CD4-positive, alpha-beta T cell treated with Interferon alpha-2 for 1 hour (primary cell): ENCODE measurements at regions not wholly inside any gene's neighbourhood (a gene's known extent, or its start where the extent isn't known, plus 50 kb on each side); places are given as distances from the start of the nearest gene placed in this dataset.

Source experiments
- DNase-seq, 2 donors: peaks; one replicate each; pipeline ENCODE4 v3.0.0-alpha.2; 2020 to 2022

DNA sequence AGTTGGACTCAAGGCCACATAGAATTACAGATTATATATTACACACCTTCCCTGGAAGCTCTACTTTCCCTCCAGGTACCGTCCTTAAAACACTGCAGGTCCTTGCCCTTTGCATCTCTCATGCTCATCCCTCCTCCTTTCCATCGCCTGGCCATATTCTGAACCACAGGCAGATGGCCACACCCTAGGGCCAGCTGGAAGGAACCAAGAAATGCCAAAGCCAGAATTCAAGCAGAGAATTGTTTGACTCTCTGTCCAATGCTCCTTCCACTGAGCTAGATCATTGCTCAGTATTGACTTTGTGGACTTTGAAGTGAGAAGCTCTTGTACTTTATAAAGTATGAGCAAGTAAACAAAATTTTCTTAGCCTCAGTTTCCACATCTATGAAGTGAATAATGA, 170.3 kb upstream of the SLC24A5 start:
- DNase-seq: no peak

DNA sequence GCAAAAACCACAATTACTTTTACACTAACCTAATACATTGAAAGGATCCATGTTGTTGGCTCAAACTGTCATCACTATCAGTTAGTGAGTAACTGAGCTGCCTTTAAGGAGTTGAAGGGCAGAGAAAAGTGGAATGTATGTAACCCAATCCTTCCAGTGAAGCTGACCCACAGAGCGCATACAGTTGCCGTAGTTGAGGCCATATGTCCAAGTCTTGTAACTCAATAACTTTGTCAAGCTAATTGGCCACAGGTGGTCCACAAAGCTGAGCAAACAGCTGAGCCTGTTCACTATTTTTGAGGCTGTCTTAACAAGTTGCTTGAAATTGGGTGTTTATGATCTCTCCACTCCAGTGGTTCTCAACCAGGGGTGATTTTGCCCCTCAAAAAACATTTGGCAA, 169.0 kb upstream of the SLC24A5 start:
- DNase-seq: no peak

DNA sequence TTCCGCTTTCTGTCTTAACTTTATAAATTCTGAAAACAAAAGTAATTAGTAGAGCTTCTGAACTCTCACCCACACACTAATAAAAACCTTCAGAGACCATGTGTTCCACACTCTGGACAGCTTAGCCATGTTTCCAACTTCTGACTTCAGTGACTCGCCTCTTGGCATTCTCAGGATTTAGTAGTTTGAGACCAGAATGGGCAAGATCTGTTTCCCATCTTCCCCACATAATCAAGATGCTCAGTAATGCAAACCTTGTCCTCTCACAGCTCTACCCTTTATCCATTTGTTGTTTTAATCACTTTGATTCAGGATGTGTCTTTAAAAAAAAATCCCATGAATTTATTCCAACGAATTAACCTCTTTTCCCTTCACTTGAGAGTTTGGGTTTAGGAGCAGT, 166.6 kb upstream of the SLC24A5 start:
- no peak for DNase-seq

DNA sequence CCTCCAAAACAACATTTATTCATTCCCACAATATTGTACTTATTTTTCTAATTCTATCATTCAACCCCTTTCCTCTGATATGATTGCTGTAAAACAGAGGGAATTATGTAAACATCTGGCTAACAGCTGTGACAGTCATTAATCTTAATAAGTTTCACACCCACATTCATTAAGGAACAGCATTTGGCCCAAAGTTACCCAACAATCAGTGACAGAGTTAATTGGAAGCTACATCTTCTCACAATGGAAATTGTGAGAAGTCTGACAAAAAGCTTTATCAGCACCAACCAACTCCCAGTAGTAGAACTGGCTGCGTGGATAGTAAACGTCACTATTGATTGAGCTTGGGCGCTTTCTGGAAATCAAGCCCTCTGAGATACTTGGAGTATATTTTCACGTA, 165.8 kb upstream of the SLC24A5 start:
- DNase-seq: no peak

DNA sequence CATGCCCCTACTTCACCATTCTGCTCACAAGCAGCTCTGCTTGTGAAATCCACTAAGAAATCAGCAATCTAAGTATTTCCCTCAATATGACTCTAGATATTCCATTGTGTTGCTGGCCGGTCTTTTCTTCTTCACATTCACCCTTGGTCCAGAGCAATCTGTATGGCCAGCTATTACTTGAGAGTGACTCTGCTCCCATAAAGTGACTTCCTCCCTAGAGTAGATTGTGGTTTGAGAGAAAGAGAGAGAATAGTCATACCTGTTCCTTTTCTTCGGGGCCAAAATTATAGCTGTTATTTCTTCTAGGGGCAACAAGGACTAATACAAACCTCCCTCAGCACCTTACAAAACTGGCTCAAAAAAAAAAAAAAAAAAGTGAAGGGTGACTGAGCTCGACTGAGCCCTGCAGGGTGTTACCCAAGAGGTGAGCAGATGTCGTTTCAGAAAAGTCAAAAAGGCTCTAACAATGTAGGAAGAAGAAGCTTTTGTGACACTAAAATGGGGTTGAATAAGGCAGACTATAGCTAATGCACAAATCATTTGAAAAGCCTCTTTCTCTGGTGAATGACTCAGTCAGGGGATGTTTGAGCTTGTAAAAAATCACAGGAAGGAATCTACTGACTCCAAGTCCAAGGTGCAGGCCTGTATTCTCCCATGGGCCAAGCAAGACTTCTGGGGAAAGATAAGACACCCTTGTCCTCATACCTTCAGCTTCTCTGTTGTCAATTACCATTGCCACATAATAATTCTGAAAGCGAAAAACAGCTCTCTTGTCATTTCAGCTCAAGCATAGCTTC, 161.0 kb upstream of the SLC24A5 start:
- no peak for DNase-seq

DNA sequence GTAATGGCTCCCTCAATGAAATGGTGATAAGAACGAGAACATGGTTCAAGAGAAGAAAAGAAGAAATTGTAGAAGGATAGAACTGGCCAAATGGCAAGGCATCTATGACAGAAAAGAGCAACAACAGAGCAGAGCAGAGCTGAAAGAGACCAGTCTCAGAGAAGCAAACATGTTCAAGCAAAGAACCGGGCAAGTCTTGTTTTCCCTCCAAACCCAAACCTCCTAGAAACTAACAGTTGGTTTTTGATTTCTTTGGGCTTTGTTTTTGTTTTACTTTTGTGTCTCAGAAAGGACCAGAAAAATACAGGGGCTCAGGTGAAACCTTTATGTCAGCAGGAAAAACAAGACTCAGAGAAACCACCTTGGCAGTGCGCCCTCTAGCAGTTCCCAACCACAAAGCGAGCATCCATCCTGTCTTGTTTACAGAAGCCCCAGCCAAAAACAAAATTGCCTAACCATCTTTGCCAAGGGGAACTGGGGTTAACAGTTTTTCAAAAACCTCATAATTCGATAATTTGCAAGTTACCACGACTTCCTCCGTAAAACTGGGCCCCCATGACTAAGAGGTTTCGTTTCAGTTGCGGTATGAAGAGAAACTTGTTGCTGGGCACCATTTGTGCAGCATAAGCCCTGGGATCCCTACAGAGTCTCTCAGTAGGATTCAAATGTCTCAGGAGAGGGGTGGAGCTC, 159.2 kb upstream of the SLC24A5 start:
- DNase-seq: peak; percentile 10 to 17

DNA sequence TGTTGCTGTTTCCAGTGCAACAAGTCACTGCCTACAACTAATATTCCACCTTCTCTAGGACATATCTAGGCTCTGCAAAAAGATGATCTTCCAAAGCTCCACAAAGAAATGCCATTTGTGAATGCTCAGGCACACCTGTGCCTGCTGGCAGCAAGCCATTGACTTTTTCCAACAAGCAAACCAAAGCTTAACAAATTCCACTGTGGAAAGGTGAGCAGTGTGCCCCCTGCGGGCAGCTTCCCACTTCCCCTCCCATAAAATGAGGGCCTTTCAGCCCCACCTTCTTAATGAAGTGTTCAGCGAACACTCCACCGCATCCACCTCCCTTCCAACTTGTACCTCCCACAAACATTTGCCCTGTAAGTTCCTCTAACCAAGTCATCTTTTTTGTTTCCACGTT, 157.5 kb upstream of the SLC24A5 start:
- no peak for DNase-seq

DNA sequence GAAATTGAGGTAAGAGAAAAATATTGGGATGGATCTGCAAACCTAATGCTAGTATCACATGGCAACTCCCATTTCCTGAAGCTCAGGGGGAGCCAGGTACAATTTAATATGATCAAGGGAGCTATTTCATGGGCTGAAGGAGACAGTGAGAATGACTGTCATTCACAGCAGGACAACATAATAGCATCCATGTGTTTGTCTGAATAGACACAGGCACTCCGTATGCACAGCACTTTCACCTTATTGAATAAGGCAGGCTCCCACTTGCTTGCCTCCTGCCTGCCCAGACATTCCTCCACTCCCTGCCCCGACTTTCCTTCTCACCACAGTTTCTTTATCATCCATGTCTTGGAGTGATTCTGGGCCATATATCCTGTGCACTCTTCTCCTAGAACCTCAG, 156.6 kb upstream of the SLC24A5 start:
- DNase-seq: no peak

DNA sequence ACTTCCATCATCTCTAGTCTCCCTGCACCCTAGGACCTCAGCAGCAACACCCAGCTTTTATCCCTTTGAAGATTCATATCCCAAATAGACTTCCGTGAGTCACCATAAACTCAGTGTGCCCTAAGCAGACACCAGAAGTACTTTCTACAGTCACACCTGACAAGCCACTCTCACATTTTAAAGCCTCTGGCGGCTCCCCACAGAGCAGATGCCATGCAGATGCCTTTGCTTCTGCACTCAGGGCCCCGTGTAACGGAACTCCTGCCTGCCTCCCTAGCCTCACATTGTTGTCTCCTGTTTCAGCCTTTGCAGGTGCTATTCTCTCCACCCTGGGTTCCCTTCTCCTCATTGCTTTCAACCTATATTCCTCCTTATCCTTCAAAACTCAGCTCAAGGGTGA, 155.5 kb upstream of the SLC24A5 start:
- DNase-seq: no peak

DNA sequence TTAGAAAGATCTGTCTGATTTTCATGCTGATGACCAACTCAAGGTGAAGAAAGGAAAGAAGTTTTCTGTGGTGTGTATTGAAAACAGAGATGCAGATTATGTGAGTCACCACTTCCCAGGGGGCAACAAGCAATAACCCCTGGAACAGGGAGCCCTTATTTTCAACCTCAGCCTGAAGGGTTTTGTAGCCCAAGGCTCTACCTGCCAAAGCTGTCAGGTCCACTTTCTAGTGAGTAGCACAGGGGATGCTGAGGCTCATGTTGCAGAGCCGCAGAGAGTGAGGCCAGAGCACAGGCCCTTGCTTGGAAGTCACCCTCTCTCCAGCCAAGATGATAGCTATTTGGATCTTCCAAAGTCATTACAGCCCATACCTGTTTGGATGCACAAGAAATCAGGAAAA, 152.2 kb upstream of the SLC24A5 start:
- no peak for DNase-seq

DNA sequence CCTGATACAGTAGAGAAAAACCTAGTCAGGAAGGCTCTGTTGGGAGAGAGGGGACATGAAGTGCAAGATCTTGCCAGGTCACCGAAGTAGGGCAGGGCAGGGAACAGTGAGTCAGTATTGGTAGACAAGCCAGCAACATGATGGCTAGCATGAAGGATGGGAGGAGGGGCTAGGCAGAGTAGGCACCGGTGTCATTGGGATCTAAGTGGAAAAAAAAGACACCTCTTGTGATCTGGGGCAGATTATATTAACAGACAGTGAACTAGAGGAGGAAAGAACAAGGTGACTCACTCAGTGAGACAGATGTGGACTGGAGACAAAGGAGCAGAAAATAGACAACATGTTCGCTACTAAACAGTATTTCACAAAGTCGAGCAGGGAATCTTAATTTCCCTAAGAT, 149.2 kb upstream of the SLC24A5 start:
- DNase-seq: no peak

DNA sequence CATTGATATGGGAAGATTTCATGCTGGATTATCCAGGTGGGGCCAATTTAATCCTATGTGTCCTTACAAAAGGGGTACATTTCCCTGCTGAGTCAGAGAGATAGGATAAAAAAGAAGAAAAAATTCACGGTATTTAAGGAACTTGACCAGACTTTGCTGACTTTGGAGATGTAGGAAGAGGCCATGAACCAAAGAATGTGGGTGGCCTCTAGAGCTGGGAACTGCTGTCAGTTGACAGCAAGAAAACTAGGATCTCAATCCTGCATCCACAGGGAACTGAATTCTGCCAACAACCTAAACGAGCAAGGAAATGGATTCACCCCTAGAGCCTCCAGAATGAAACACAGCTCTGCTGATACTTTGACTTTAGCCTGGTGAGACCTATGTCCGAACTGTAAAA, 148.1 kb upstream of the SLC24A5 start:
- no peak for DNase-seq

DNA sequence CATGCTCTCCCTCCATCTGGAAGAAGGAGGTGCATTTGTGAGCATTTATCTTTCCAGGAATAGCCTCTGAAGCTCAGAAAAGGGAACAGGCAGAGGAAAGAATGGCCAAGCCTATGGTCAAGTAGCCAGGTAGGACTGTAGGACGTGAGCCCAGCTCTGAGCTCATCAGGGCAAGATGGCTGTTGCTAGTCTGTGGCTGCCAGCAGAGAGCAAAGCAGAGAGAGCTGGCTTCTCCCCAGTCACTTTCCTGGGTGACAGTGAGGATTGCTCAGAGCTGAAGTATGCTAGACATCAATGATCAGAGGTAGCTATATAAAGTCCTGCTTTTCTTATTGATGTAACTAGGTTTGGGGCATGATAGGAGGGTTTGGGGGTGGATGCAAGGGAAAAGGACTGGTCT, 146.1 kb upstream of the SLC24A5 start:
- no peak for DNase-seq

DNA sequence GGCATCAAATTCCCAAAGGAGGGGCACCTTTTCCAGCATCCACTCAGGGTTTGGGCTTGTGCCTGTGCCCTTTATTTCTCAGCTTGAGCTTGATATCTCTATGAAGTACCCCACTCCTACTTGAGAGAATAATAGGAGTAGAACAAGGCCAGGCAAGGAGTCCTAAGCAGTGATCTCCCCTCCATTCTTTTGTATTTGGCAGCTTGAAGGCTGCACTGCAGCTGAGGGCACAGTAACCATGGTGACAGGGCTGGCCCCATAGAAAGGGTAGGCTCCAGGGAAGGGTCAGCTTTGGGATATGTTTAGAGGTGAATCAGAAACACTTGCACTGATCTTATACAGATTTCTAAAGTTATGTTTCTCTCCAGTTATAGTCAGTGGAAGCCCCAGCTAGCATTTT, 145.4 kb upstream of the SLC24A5 start:
- DNase-seq: no peak

DNA sequence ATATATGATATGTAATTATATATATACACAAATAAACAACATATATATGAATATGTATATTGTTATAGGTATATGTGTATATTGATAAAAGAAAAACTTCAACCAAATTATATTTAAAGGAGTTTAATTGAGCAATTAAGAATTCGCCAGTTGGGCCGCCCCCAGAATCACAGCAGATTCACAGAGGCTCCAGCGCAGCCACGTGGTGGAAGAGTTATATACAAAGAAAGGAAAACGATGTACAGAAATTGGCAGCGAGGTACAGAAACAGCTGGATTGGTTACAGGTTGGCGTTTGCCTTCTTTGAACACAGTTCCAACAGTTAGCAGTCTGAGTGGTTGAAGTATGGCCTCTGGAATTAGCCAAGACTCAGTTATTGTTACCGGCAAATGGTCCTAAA, 137.3 kb upstream of the SLC24A5 start:
- no peak for DNase-seq

DNA sequence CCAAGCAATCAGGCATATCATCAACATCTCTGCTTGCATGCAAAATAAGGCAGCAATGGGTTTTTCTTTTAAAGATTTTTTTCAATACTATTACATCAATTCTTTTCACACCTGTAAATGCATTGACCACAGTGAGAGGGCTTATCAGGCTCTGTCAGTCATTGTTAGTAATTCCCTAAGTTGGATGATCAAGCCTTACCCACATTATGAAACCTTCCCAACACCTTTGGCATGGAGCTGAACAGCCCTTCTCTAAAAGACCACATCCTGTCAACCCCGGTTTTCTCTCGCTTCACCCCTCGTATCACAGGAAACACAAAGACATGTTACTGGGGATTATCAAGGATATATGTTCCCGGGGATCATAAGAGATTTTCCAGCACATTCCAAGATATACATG, 135.2 kb upstream of the SLC24A5 start:
- DNase-seq: no peak

DNA sequence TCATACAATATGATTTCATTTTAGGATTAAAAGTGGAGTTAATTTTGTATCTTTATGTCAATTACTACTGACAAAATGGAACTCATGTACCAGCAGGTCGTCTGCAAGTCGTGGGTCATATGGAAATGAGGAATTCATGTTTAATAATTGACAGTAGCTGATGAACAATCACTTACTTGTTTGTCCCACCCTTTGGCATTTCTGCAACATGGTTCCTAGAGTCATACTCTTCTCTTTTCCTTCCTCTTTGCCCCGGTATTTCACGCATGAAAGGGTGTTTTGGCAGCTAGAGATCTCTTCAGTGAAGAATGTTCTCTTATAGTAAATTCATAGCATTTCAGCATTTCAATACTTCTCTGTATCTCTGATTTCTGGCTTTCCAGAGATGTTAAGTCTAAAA, 133.3 kb upstream of the SLC24A5 start:
- no peak for DNase-seq

DNA sequence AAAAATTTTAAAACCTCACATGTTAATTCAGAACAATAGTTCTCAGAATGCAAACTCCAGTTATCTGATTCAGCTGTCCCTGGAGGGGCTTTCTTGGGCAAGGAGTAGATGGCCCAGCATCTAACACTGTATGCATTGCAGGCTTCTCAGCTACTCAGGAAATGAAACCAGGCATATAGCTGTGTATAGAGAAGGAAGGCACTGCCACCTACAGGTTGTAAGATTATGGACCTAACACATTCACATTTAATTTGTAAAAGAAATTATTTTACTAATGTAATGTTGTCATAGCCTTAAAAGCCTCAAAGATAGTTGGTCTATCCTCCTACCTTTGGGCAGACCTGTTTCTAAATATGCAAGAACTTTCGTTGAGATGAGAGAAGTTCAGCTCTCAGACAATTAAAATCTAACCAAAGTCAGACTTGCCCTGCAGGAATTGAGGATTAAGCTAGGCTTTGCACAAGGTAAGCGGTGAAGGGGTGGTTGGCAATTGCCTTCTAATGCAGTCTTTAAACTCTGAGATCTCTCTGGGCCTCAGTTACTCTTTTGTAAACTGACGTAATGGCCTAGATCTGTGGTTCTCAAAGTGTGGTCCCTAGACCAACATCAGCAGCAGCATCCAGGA, 132.8 kb upstream of the SLC24A5 start:
- DNase-seq: peak in 1 of 2 donors; percentile 24

DNA sequence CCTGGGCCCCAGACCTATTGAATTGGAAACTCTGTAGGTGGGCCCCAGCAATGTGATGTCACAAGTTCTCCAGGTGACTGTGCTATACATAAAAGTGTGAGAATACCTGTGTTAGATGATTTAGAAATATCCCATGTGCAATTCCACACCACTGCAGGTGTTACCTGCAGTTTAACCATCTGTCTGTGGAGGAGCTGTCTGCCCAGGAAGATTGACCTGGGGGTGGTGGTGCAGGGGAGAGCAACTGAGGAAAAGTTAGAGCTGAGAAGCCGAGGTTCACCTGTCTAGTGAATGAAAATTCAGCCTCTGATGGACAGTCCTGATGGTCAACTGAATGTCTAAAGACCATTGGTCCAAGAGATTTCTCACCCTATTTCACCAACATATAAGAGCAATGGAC, 132.2 kb upstream of the SLC24A5 start:
- DNase-seq: no peak

DNA sequence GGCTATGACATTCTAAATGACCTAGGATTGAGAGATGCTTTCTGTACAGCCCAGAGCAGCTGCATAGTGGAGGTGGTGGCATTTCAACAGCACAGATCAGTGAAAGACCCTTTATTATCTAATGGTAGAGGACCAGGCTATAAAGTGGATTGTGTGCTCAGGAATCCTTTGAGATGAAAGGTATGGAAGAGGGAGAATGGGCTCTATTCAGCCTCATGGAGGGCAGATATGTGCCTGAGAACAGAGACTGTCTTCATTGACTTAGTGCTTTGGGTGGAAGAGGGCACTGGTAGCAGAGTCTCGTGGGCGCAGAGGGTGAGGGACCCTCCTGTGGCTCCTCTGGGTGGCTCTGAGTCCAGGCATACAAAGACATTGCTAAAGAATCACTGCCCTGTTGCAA, 130.0 kb upstream of the SLC24A5 start:
- no peak for DNase-seq

DNA sequence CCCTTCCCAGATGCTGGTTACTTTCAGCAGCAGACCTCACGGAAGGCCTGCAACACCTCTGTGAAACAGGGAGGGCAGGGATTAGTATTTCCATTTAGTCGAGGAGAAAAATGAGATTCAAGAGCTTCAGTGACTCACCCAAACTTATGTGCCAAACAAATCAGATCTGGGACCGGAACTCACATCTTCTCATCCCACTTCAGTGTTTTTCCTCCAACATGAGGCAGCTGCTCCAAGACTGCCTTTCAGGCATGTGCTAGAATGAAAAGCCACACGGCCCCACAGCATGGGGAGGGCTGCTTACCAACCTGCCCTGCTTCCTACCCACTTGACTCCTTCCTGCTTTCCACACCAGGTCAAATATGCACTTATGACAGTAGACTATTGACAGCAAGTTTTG, 129.4 kb upstream of the SLC24A5 start:
- no peak for DNase-seq

DNA sequence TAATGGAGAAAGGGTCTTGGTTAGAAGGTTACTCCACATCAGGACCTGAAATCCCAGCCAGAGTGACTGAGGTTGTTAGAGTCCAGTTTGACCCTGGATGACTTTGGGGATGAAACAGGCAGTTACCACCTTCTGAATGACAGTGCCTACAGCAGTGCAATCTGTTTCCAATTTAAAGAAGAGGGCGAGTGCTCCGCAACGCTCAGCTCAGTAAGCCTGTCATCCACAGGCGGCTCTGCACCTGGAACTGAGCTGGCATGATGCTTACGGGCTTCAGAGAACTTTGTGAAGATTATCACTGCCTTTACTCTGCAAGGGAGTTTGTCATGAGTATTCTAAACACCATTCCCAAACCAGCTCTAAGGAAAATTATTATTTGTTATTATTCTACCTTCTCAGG, 127.7 kb upstream of the SLC24A5 start:
- DNase-seq: no peak

DNA sequence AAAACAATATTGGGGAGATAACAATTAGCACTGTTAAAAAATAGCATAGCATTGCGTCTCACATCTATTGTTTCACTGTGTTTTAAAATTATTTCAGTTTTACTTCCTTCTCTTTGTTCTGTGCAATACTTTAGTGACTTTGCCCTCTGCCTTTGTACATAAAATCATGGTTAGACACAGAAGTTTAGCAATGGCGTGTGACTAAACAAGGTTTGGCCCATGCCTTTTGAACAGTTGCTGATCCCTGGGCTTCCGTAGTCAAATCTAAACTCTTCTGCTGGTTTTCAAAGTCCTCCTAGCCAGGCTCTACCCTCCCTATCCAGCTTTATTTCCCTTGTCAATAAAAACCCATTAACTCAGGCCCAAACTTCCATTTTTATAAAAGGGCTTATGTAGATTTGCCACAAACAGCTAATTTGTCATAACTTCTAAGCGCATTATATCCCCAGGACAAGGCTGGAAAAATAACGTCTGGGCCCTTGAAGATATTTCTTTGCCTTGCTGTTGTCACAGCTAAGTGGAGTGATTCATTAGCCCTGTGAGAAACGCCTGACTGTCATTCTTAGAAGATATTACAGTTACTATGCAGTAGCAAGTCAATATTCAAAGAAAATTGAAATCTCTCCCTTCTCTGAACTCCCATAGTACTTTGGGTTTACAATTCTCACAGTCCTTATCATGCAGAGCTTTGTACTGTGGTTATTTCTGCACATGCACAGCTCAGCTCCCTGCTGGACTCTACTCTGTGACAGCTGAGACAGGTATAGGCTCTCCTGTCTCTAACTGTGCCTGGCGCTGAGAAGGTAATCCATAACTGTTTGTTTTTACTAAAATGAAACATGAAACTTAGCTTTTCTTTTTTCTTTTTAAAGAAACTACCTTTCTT, 123.4 kb upstream of the SLC24A5 start:
- no peak for DNase-seq
